Pancreas (tissue), 10 donors: ENCODE measurements at regions not wholly inside any gene's neighbourhood (a gene's known extent, or its start where the extent isn't known, plus 50 kb on each side); places are given as distances from the start of the nearest gene placed in this dataset.

Source experiments
- ATAC-seq, 4 donors: fragments of 200-7000 bp; cut with Tn5 transposase; one replicate each; pipeline versions ENCODE4 v1.8.0 to v1.9.1; 2020; ENCODE audit warnings: mild to moderate bottlenecking in 4 of 4, moderate library complexity in 4 of 4
- DNase-seq, 6 donors: peaks; one replicate each; pipeline ENCODE4 v3.0.0-alpha.2; 2020
- FAIRE-seq: peaks from 2 replicates; lab custom pipeline; 2012; peaks lifted over from hg19 to GRCh38; lab: Jason Lieb, UNC
- H3K27ac ChIP-seq, 4 donors: fragments of 200-600 bp; sonication (generic); 1 replicate in 3 of 4; 2 replicates in 1 of 4; pipeline versions ENCODE4 v1.5.0 to v1.8.0; 2020
- H3K27me3 ChIP-seq, 4 donors: fragments of 200-600 bp; one replicate each; pipeline ENCODE4 v1.8.0; 2021
- H3K36me3 ChIP-seq, 3 donors: fragments of 200-600 bp; sonication (generic) in 1 of 3; one replicate each; pipeline versions ENCODE4 v1.5.0 to v1.8.0; 2020 to 2021
- H3K4me1 ChIP-seq, 3 donors: fragments of 200-600 bp; one replicate each; pipeline ENCODE4 v1.8.0; 2021
- H3K4me3 ChIP-seq, 4 donors: fragments of 200-600 bp; sonication (generic) in 2 of 4; one replicate each; pipeline versions ENCODE4 v1.5.0 to v1.8.0; 2020 to 2021
- H3K9me3 ChIP-seq, 4 donors: fragments of 200-600 bp; one replicate each; pipeline ENCODE4 v1.8.0; 2021
- WGBS, 2 donors: extraction: QIAGEN DNeasy Blood & Tissue Kit; methylation state at CpG; one replicate each; pipeline ENCODE4 v1.1.7; 2013; 5-methylcytosine and 5-hydroxymethylcytosine counted together
- intact Hi-C, 3 donors: fragments of 100-400 bp; cut with DNase I; formaldehyde crosslinking; loops; one replicate each; pipeline versions ENCODE4 v1.11.1 to v1.14.2; 2022
- TF ChIP-seq, protein P1 (sequence below), 4 donors: fragments of 200-600 bp; sonication (generic) in 3 of 4; IDR thresholded peaks; one replicate each; pipeline versions ENCODE4 v1.5.0 to v1.8.0; 2021; ENCODE audit warnings: antibody characterized with exemption in 4 of 4
- donor health status: healthy with polysubstance abuse.
- donor health status: DM: no; HTN: no; CAD: no; lungs with moderate emphysema.
- donor health status: DM: no; HTN: no; CAD: no.
- donor health status: control.
- donor health status: control.
- donor health status: Bipolar disorder and iron deficiency.
- donor health status: DM: yes; HTN: yes; CAD: no.
- donor health status: DM: no; HTN: no; CAD: no.
- donor health status: DM: no; HTN: no; CAD: no.
- donor health status: DM: yes; HTN: yes; CAD: no.

DNA sequence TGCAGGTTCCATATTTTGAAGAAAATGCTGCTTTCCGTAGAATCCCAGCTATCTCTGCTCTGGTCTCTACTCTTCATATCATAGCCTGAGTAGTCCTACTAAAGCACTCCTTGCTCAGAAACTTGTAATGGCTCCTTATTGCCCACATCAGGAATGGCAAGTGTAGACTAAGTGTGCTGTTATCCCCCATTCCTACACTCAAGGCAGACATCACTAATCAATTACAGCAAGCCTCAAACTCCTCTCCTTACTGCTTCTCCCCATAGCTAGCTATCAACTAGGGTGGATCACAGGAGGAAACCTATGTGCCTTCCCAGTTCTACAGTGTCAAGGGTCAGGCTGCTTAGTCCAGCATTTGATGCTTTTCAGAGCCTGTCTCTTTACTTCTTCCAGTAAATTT lies 163.4 kb downstream of the HAPSTR1 start:
- ATAC-seq: no peak
- Histone ChIP-seq H3K9me3 (no peaks in the 10 kb centered on the region), H3K36me3 (no peaks in the 10 kb centered on the region), H3K27ac (no peak overlapping the region), H3K27me3 (no peaks in the 10 kb centered on the region), H3K4me1 (peaks cover 0 to 5% (median 1%) of the 10 kb centered on the region in 3 donors), H3K4me3 (no peak overlapping the region)
- 52 to 93% methylated on average over 1 of the region's 1 CpG for WGBS, 2 donors
- no peak for DNase-seq
- intact Hi-C loops: loop anchor here in 2 of 3 donors (5.0 to 10.0 kb wide), 3 partner anchors 180 to 927 kb away; partner anchors contain the start of gene GRIN2A (in 1 of the 2)
- TF ChIP-seq, protein P1, sequence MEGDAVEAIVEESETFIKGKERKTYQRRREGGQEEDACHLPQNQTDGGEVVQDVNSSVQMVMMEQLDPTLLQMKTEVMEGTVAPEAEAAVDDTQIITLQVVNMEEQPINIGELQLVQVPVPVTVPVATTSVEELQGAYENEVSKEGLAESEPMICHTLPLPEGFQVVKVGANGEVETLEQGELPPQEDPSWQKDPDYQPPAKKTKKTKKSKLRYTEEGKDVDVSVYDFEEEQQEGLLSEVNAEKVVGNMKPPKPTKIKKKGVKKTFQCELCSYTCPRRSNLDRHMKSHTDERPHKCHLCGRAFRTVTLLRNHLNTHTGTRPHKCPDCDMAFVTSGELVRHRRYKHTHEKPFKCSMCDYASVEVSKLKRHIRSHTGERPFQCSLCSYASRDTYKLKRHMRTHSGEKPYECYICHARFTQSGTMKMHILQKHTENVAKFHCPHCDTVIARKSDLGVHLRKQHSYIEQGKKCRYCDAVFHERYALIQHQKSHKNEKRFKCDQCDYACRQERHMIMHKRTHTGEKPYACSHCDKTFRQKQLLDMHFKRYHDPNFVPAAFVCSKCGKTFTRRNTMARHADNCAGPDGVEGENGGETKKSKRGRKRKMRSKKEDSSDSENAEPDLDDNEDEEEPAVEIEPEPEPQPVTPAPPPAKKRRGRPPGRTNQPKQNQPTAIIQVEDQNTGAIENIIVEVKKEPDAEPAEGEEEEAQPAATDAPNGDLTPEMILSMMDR (IDR thresholded peaks at IDR 0.05): no peak
- no peak for FAIRE-seq

DNA sequence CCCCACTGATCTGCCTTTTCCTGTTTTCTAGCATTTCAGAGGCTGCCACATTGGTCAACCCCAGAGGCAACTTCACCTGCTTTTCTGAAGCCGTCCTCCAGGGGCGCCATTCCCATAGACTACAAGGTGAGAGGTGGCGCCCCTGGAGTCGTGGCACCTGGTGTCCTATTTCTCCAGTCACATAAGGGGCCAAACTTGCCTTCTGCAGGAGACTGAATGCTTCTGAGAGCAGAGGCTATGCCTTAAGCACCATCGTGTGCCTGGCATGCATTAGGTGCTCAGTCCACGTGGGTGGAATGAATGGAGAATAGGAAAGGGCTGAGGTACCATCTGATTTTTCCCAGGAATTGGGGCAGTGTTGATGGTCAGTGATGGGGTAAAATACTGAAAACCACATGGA lies 164.8 kb downstream of the HAPSTR1 start:
- Histone ChIP-seq H3K4me1 (peaks cover 8 to 15% (median 15%) of the 10 kb centered on the region in 3 donors), H3K27ac (no peak overlapping the region), H3K27me3 (no peaks in the 10 kb centered on the region), H3K36me3 (no peaks in the 10 kb centered on the region), H3K4me3 (no peak overlapping the region), H3K9me3 (no peaks in the 10 kb centered on the region)
- ATAC-seq (peak in 2 of 4 donors; percentile 46 to 50), FAIRE-seq (no peak), DNase-seq (peak in 5 of 6 donors; percentile 35 to 86 (median 73))
- intact Hi-C loops: loop anchor here in 2 of 3 donors (5.0 to 10.0 kb wide), 3 partner anchors 179 to 926 kb away; partner anchors contain the start of gene GRIN2A (in 1 of the 2)
- TF ChIP-seq, protein P1 (IDR thresholded peaks at IDR 0.05): peak; percentile 36 to 64 (median 54)
- 29 to 32% methylated on average over 6 of the region's 6 CpGs for WGBS, 2 donors

DNA sequence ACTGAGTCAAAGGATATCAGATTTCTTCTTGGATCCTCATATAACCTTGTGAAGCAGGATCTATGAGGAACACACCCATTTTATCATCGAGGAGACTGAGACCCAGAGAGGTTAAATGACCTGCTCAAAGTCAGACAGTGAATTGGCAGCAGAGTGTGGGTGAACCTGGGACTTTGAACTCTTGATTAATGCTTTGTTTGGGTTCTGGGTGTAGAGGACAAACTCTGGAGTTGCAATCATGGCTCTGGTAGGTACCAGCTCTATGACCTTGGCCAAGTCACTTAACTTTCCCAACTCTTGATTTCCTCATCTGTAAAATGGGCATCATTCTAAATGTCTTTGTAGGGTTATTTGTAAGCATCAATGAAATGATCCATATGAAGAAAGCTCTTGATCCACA lies 166.4 kb downstream of the HAPSTR1 start:
- no peak overlapping the region for H3K27ac ChIP-seq
- FAIRE-seq (no peak), DNase-seq (no peak), ATAC-seq (no peak)
- TF ChIP-seq, protein P1 (IDR thresholded peaks at IDR 0.05): no peak
- 70 to 84% methylated on average over 1 of the region's 1 CpG for WGBS, 2 donors
- intact Hi-C loops: loop anchor here in 2 of 3 donors (5.0 to 10.0 kb wide), 3 partner anchors 177 to 924 kb away; partner anchors contain the start of gene GRIN2A (in 1 of the 2)
- peaks cover 8 to 22% (median 20%) of the 10 kb centered on the region in 3 donors for H3K4me1 ChIP-seq
- no peaks in the 10 kb centered on the region for H3K9me3 ChIP-seq
- no peaks in the 10 kb centered on the region for H3K36me3 ChIP-seq
- H3K4me3 ChIP-seq: no peak overlapping the region
- no peaks in the 10 kb centered on the region for H3K27me3 ChIP-seq

DNA sequence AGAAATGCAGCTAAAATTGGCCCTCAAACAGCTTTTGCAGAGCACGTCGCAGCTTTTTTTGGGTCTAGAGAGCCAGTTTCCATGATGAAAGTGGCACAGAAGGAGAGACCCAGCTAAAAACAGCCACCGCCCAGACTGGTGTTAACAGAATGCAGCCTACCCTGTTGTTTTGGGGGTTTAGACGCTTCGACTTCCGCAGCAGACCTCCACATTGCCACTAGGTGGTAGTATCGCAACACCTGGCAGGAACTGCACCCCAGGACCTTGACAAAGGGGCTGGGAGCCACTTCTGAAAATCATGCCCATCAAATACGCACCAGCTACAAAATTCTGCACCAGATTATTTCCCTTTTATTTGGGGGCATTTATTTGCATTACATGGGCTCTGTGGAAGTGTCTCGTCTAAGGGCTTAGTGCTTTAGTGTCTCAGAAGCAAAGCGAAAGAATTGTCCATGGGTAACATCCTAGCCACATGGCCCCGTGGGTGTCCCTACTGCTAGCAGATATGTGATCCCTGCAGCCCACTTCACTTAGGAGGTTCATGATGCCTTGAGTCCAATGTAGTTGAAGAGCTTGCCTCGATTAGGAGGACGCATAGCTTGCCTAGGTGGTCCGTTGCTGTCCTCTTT lies 167.1 kb downstream of the HAPSTR1 start:
- H3K27ac ChIP-seq: no peak overlapping the region

More for the DNA sequence above, 167.1 kb downstream of the HAPSTR1 start:
- Histone ChIP-seq H3K9me3 (no peaks in the 10 kb centered on the region), H3K36me3 (no peaks in the 10 kb centered on the region), H3K4me3 (no peak overlapping the region), H3K4me1 (peaks cover 8 to 22% (median 20%) of the 10 kb centered on the region in 3 donors), H3K27me3 (no peaks in the 10 kb centered on the region)
- peak; percentile 44 to 64 (median 47) for ATAC-seq
- peak in 4 of 6 donors; percentile 18 to 51 (median 43) for DNase-seq
- FAIRE-seq: no peak
- TF ChIP-seq, protein P1 (IDR thresholded peaks at IDR 0.05): peak; percentile 53 to 79 (median 68)
- 46 to 55% methylated on average over 14 of the region's 14 CpGs for WGBS, 2 donors
- intact Hi-C loops: loop anchor here in 2 of 3 donors (5.0 to 10.0 kb wide), 3 partner anchors 176 to 924 kb away; partner anchors contain the start of gene GRIN2A (in 1 of the 2)
